ENCODE measurements at regions not wholly inside any gene's neighbourhood (a gene's known extent, or its start where the extent isn't known, plus 50 kb on each side); places are given as distances from the start of the nearest gene placed in this dataset.

- Histone ChIP-seq H3K4me1 (no peaks in the 10 kb centered on the region), H3K27ac (no peak overlapping the region), H3K36me3 (no peaks in the 10 kb centered on the region), H3K9me3 (peaks cover 0 to 53% of the 10 kb centered on the region in 2 donors), H3K4me3 (no peak overlapping the region), H3K27me3 (no peaks in the 10 kb centered on the region)
- ATAC-seq (no peak), DNase-seq (no peak)
- no peak for TF ChIP-seq CTCF (IDR thresholded peaks at IDR 0.05)
- intact Hi-C loops (cut with DNase I), result no loop called here
Measured at GRCh38 chr13:18961383-18962117, 220.1 kb downstream of the TUBA3C start.

GRCh38 chr13:18960637-18961227 lies 220.9 kb downstream of the TUBA3C start:
- no peak for TF ChIP-seq CTCF (IDR thresholded peaks at IDR 0.05)
- Histone ChIP-seq H3K36me3 (no peaks in the 10 kb centered on the region), H3K4me1 (no peaks in the 10 kb centered on the region), H3K4me3 (no peak overlapping the region), H3K27me3 (no peaks in the 10 kb centered on the region), H3K27ac (no peak overlapping the region), H3K9me3 (peaks cover 0 to 55% of the 10 kb centered on the region in 2 donors)
- DNase-seq (no peak), ATAC-seq (no peak)
- intact Hi-C loops (cut with DNase I), result no loop called here

GRCh38 chr13:18959996-18960395 lies 221.6 kb downstream of the TUBA3C start:
- ATAC-seq, result no peak
- H3K36me3 ChIP-seq, result no peaks in the 10 kb centered on the region
- H3K27ac ChIP-seq, result no peak overlapping the region
- DNase-seq, result no peak
- intact Hi-C loops (cut with DNase I), result no loop called here
- no peaks in the 10 kb centered on the region for H3K4me1 ChIP-seq
- no peaks in the 10 kb centered on the region for H3K27me3 ChIP-seq
- no peak for TF ChIP-seq CTCF (IDR thresholded peaks at IDR 0.05)
- H3K4me3 ChIP-seq, result no peak overlapping the region
- H3K9me3 ChIP-seq, result peaks cover 0 to 60% of the 10 kb centered on the region in 2 donors

GRCh38 chr13:18959229-18959628 lies 222.4 kb downstream of the TUBA3C start:
- Histone ChIP-seq H3K27me3 (no peaks in the 10 kb centered on the region), H3K27ac (no peak overlapping the region), H3K9me3 (peaks cover 0 to 60% of the 10 kb centered on the region in 2 donors), H3K36me3 (no peaks in the 10 kb centered on the region), H3K4me1 (no peaks in the 10 kb centered on the region), H3K4me3 (no peak overlapping the region)
- intact Hi-C loops (cut with DNase I), result no loop called here
- ATAC-seq (no peak), DNase-seq (no peak)
- no peak for TF ChIP-seq CTCF (IDR thresholded peaks at IDR 0.05)

GRCh38 chr13:18956473-18957078 lies 225.0 kb downstream of the TUBA3C start:
- no peaks in the 10 kb centered on the region for H3K4me1 ChIP-seq
- intact Hi-C loops (cut with DNase I), result no loop called here
- ATAC-seq, result no peak
- H3K9me3 ChIP-seq, result peaks cover 0 to 57% of the 10 kb centered on the region in 2 donors
- no peak overlapping the region for H3K4me3 ChIP-seq
- no peak for DNase-seq
- no peak for TF ChIP-seq CTCF (IDR thresholded peaks at IDR 0.05)
- H3K27me3 ChIP-seq, result no peaks in the 10 kb centered on the region
- H3K27ac ChIP-seq, result no peak overlapping the region
- no peaks in the 10 kb centered on the region for H3K36me3 ChIP-seq

Measured in left lung (tissue), 4 donors.